Neuron (in vitro differentiated cells): ENCODE measurements at regions not wholly inside any gene's neighbourhood (a gene's known extent, or its start where the extent isn't known, plus 50 kb on each side); places are given as distances from the start of the nearest gene placed in this dataset.
A peak's percentile ranks its signal among the peaks of the same experiment; 100 is the strongest.
"Not testable (repeated sequence)": the region's sequence is repeated elsewhere in the genome, so short reads cannot be mapped to it uniquely, and the experiment has no call there.

Experiments
- H2AFZ ChIP-seq: one replicate; pipeline ENCODE4 v1.6.1; 2013; ENCODE audit warnings: low read depth, mild to moderate bottlenecking, inconsistent platforms, low read length, moderate library complexity
- H3K27me3 ChIP-seq: one replicate; pipeline ENCODE4 v1.6.1; 2013; ENCODE audit warnings: low read length; ENCODE audit not compliant: insufficient read depth
- H3K36me3 ChIP-seq: one replicate; pipeline ENCODE4 v1.6.1; 2013; ENCODE audit warnings: low read length; ENCODE audit not compliant: insufficient read depth
- H3K4me1 ChIP-seq: one replicate; pipeline ENCODE4 v1.6.1; 2013; ENCODE audit warnings: low read length; ENCODE audit not compliant: insufficient read depth
- H3K4me3 ChIP-seq: 2 replicates; pipeline ENCODE4 v1.5.1; 2013; ENCODE audit warnings: mild to moderate bottlenecking, low read length, moderate library complexity
- H3K9me3 ChIP-seq: one replicate; pipeline ENCODE4 v1.6.1; 2013; ENCODE audit warnings: low read length

GRCh38 chr4:188434643-188435042, 295.4 kb downstream of the TRIML1 start:
- H3K9me3 ChIP-seq = no peaks in the 10 kb centered on the region
- H2AFZ ChIP-seq = no peak overlapping the region
- peaks cover 22% of the 10 kb centered on the region for H3K4me1 ChIP-seq
- H3K4me3 ChIP-seq = no peak overlapping the region
- H3K36me3 ChIP-seq = no peaks in the 10 kb centered on the region
- H3K27me3 ChIP-seq = no peaks in the 10 kb centered on the region

GRCh38 chr4:188435381-188435780, 296.1 kb downstream of the TRIML1 start:
- H3K4me1 ChIP-seq = peaks cover 16% of the 10 kb centered on the region

GRCh38 chr4:188437535-188437934, 298.3 kb downstream of the TRIML1 start:
- no peaks in the 10 kb centered on the region for H3K27me3 ChIP-seq
- H3K4me1 ChIP-seq = peaks cover 14% of the 10 kb centered on the region
- H3K9me3 ChIP-seq = no peaks in the 10 kb centered on the region
- H3K36me3 ChIP-seq = no peaks in the 10 kb centered on the region
- no peak overlapping the region for H2AFZ ChIP-seq
- H3K4me3 ChIP-seq = no peak overlapping the region

More at GRCh38 chr4:188435381-188435780, 296.1 kb downstream of the TRIML1 start:
- H3K4me3 ChIP-seq = no peak overlapping the region
- H3K27me3 ChIP-seq = no peaks in the 10 kb centered on the region
- H3K36me3 ChIP-seq = no peaks in the 10 kb centered on the region
- no peaks in the 10 kb centered on the region for H3K9me3 ChIP-seq
- H2AFZ ChIP-seq = no peak overlapping the region

GRCh38 chr4:188438391-188438824, 299.2 kb downstream of the TRIML1 start:
- H3K9me3 ChIP-seq, H2AFZ ChIP-seq, H3K36me3 ChIP-seq, H3K27me3 ChIP-seq, H3K4me3 ChIP-seq: not testable (repeated sequence)
- H3K4me1 ChIP-seq = peaks cover 14% of the 10 kb centered on the region

GRCh38 chr4:188439641-188440311, 300.5 kb downstream of the TRIML1 start:
- Histone ChIP-seq H3K4me1 (no peaks in the 10 kb centered on the region), H3K27me3 (no peaks in the 10 kb centered on the region), H2AFZ (no peak overlapping the region), H3K4me3 (no peak overlapping the region), H3K9me3 (no peaks in the 10 kb centered on the region), H3K36me3 (no peaks in the 10 kb centered on the region)

GRCh38 chr4:188444500-188444899, 305.3 kb downstream of the TRIML1 start:
- Histone ChIP-seq H3K4me1 (no peaks in the 10 kb centered on the region), H2AFZ (no peak overlapping the region), H3K36me3 (no peaks in the 10 kb centered on the region), H3K4me3 (no peak overlapping the region), H3K27me3 (no peaks in the 10 kb centered on the region), H3K9me3 (no peaks in the 10 kb centered on the region)

- not testable (repeated sequence) for H3K4me3 ChIP-seq, H3K9me3 ChIP-seq, H3K27me3 ChIP-seq, H3K4me1 ChIP-seq, H3K36me3 ChIP-seq, H2AFZ ChIP-seq
Observed at GRCh38 chr4:188448996-188449395, 309.8 kb downstream of the TRIML1 start.

GRCh38 chr4:188450571-188450970, 311.3 kb downstream of the TRIML1 start:
- Histone ChIP-seq H2AFZ (no peak overlapping the region), H3K36me3 (no peaks in the 10 kb centered on the region), H3K4me1 (peaks cover 4% of the 10 kb centered on the region), H3K4me3 (no peak overlapping the region), H3K27me3 (no peaks in the 10 kb centered on the region), H3K9me3 (no peaks in the 10 kb centered on the region)

GRCh38 chr4:188452097-188452496, 312.9 kb downstream of the TRIML1 start:
- peaks cover 4% of the 10 kb centered on the region for H3K4me1 ChIP-seq

GRCh38 chr4:188454575-188454974, 315.3 kb downstream of the TRIML1 start:
- Histone ChIP-seq H3K4me3 (no peak overlapping the region), H2AFZ (peak overlapping the region; percentile 39), H3K27me3 (no peaks in the 10 kb centered on the region), H3K9me3 (no peaks in the 10 kb centered on the region), H3K36me3 (no peaks in the 10 kb centered on the region), H3K4me1 (peaks cover 4% of the 10 kb centered on the region)

More at GRCh38 chr4:188452097-188452496, 312.9 kb downstream of the TRIML1 start:
- H3K9me3 ChIP-seq = no peaks in the 10 kb centered on the region
- no peaks in the 10 kb centered on the region for H3K27me3 ChIP-seq
- no peak overlapping the region for H3K4me3 ChIP-seq
- no peaks in the 10 kb centered on the region for H3K36me3 ChIP-seq
- H2AFZ ChIP-seq = no peak overlapping the region

- H3K4me1 ChIP-seq = peaks cover 4% of the 10 kb centered on the region
- no peaks in the 10 kb centered on the region for H3K36me3 ChIP-seq
- H3K27me3 ChIP-seq = no peaks in the 10 kb centered on the region
- peak overlapping the region; percentile 39 for H2AFZ ChIP-seq
- no peak overlapping the region for H3K4me3 ChIP-seq
- H3K9me3 ChIP-seq = no peaks in the 10 kb centered on the region
Observed at GRCh38 chr4:188455062-188455752, 316.0 kb downstream of the TRIML1 start.

- H3K4me1 ChIP-seq = no peaks in the 10 kb centered on the region
- H3K9me3 ChIP-seq = no peaks in the 10 kb centered on the region
- no peak overlapping the region for H2AFZ ChIP-seq
- no peaks in the 10 kb centered on the region for H3K36me3 ChIP-seq
- no peaks in the 10 kb centered on the region for H3K27me3 ChIP-seq
- no peak overlapping the region for H3K4me3 ChIP-seq
Observed at GRCh38 chr4:188459381-188459780, 320.1 kb downstream of the TRIML1 start.

GRCh38 chr4:188463909-188464308, 324.7 kb downstream of the TRIML1 start:
- no peak overlapping the region for H3K4me3 ChIP-seq
- H3K36me3 ChIP-seq = no peaks in the 10 kb centered on the region
- H2AFZ ChIP-seq = no peak overlapping the region
- no peaks in the 10 kb centered on the region for H3K27me3 ChIP-seq
- H3K9me3 ChIP-seq = no peaks in the 10 kb centered on the region
- H3K4me1 ChIP-seq = no peaks in the 10 kb centered on the region
